Kidney epithelial cell (primary cell): ENCODE measurements at regions not wholly inside any gene's neighbourhood (a gene's known extent, or its start where the extent isn't known, plus 50 kb on each side); places are given as distances from the start of the nearest gene placed in this dataset.
"Not testable (repeated sequence)": the region's sequence is repeated elsewhere in the genome, so short reads cannot be mapped to it uniquely, and the experiment has no call there.

Experiments used
- DNase-seq: peaks from one replicate; pipeline ENCODE4 v3.0.0-alpha.2; 2010; ENCODE audit warnings: low read depth
- H3K27me3 ChIP-seq: 2 replicates; pipeline ENCODE4 v1.6.0; 2011; ENCODE audit warnings: low read length; ENCODE audit not compliant: control insufficient read depth, insufficient read depth
- H3K36me3 ChIP-seq: 2 replicates; pipeline ENCODE4 v1.5.1; 2011; ENCODE audit warnings: low read length; ENCODE audit not compliant: control insufficient read depth, insufficient read depth
- H3K4me3 ChIP-seq: 2 replicates; pipeline ENCODE4 v1.5.1; 2011; ENCODE audit warnings: low read depth, mild to moderate bottlenecking, control low read depth, low read length
- CTCF ChIP-seq: IDR thresholded peaks from 2 replicates; pipeline ENCODE4 v1.5.1; 2011; ENCODE audit warnings: mild to moderate bottlenecking, moderate library complexity, low read length, control low read depth, inconsistent platforms; ENCODE audit not compliant: insufficient read depth, poor library complexity, severe bottlenecking

DNA sequence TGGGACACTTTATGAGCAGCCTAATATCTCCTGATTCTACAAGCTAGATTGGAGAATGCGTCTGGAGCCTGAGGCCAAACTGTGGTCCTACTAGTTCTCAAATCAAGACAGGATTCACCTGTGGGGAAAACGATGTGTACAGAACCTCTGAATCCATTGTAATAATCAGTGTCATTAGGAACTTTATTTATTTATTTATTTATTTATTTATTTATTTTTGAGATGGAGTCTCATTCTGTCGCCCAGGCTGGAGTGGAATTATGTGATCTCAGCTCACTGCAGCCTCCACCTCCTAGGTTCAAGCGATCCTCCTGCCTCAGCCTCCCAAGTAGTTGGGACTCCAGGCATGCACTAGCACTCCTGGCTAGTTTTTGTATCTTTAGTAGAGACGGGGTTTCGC is 52.6 kb upstream of the KIF26B start:
- DNase-seq, H3K36me3 ChIP-seq, H3K4me3 ChIP-seq, H3K27me3 ChIP-seq: not testable (repeated sequence)

GRCh38 chr1:245099401-245099800 is 55.4 kb upstream of the KIF26B start:
- TF ChIP-seq CTCF: no peak
- Histone ChIP-seq H3K36me3 (no peaks in the 10 kb centered on the region), H3K27me3 (no peaks in the 10 kb centered on the region), H3K4me3 (no peak overlapping the region)
- no peak for DNase-seq

- no peak for DNase-seq
- H3K4me3 ChIP-seq: no peak overlapping the region
- TF ChIP-seq CTCF: no peak
- H3K36me3 ChIP-seq: no peaks in the 10 kb centered on the region
- H3K27me3 ChIP-seq: no peaks in the 10 kb centered on the region
These were observed 55.9 kb upstream of the KIF26B start for GRCh38 chr1:245098924-245099323.

DNA sequence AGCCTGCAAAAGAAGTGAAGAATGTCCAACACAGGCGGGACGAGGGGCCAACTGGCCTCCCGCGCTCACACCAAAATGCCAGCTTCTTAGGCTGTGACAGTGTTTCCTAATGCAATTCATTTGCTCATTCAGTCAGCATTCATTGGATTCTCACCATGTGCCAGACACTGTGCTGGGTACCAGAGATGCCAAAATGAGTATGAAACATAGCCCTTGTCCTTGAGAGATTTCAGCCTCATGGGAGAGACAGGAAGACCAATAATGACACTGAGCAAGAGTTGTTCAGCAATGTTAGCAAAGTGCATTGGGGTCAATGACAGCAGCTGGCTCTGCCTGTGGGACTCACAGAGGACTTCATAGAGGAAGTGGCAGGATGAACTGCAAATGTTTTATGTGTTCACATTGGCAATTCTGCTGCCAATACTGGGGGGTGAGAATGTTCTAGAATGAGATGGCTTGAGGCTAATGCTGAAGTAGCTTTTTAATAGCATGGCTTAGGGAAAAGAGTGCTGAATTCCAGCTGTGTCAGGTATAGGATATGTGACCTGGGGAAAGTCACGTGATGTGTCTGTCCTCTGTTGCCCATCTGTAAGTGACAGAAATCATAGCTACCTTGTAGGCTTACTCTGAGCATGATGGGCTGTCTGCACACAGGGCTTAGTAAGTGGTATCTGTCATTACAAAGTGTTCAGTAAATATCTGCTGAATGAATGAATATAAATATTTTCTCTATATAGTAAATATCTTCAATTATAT is 58.3 kb upstream of the KIF26B start:
- H3K27me3 ChIP-seq: no peaks in the 10 kb centered on the region
- no peak for DNase-seq
- no peak for TF ChIP-seq CTCF

GRCh38 chr1:245095903-245096302 is 58.9 kb upstream of the KIF26B start:
- no peak for DNase-seq
- no peak for TF ChIP-seq CTCF
- no peaks in the 10 kb centered on the region for H3K27me3 ChIP-seq
- H3K36me3 ChIP-seq: no peaks in the 10 kb centered on the region
- no peak overlapping the region for H3K4me3 ChIP-seq

More for the DNA sequence above, 58.3 kb upstream of the KIF26B start:
- H3K36me3 ChIP-seq: no peaks in the 10 kb centered on the region
- no peak overlapping the region for H3K4me3 ChIP-seq

DNA sequence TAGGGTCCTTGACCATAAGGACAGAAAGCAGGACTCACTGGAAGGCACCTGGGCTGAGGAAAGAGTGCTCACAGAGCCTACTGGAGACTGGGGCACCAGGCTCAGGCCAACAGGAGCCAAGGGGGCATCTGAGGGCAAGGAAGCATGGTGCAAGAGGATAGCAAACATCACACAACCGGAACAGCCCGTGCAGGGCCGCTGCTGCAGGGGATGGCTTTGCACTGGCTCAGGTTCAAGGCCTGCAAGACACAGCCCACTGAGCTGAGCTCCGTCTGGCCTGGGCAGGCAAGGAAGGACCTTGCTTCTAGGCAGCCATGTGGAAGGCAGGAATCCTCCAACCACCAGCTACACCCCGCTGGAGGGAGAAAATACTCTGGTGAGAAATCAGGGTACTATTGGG is 59.8 kb upstream of the KIF26B start:
- Histone ChIP-seq H3K36me3 (no peaks in the 10 kb centered on the region), H3K27me3 (no peaks in the 10 kb centered on the region), H3K4me3 (no peak overlapping the region)
- no peak for DNase-seq
- no peak for TF ChIP-seq CTCF
